Activated T-helper 1 cell treated with anti-CD3 and anti-CD28 coated beads, Interleukin-12 subunit alpha, Interleukin-12 subunit beta, Interleukin-2, Interleukin-4 antibody, amounts not matched to agents 30 ng/mL and 10 ng/mL and 1 ng/mL, durations not matched to agents 14 hours and 24 hours and 36 hours (primary cell): ENCODE measurements at regions not wholly inside any gene's neighbourhood (a gene's known extent, or its start where the extent isn't known, plus 50 kb on each side); places are given as distances from the start of the nearest gene placed in this dataset.

Experiments
- DNase-seq: peaks from one replicate; pipeline ENCODE4 v3.0.0; 2021; ENCODE audit warnings: low spot score
- H3K27ac Mint-ChIP-seq: one replicate; pipeline ENCODE4 v1.8.0; 2021; ENCODE audit warnings: mild to moderate bottlenecking, mixed read lengths
- H3K27me3 Mint-ChIP-seq: one replicate; pipeline ENCODE4 v1.8.0; 2022; ENCODE audit warnings: mild to moderate bottlenecking, moderate library complexity, mixed read lengths; ENCODE audit not compliant: insufficient read depth
- H3K36me3 Mint-ChIP-seq: one replicate; pipeline ENCODE4 v1.8.0; 2021; ENCODE audit warnings: low read depth, mixed read lengths
- H3K4me1 Mint-ChIP-seq: one replicate; pipeline ENCODE4 v1.8.0; 2021; ENCODE audit warnings: low read depth, mixed read lengths
- H3K4me3 Mint-ChIP-seq: one replicate; pipeline ENCODE4 v1.8.0; 2021; ENCODE audit warnings: mild to moderate bottlenecking, moderate library complexity, mixed read lengths
- H3K9me3 Mint-ChIP-seq: one replicate; pipeline ENCODE4 v1.8.0; 2021; ENCODE audit warnings: mixed read lengths
- intact Hi-C: fragments of 100-400 bp; cut with micrococcal nuclease; formaldehyde crosslinking; loops from one replicate; pipeline ENCODE4 v1.15.1; 2024

DNA sequence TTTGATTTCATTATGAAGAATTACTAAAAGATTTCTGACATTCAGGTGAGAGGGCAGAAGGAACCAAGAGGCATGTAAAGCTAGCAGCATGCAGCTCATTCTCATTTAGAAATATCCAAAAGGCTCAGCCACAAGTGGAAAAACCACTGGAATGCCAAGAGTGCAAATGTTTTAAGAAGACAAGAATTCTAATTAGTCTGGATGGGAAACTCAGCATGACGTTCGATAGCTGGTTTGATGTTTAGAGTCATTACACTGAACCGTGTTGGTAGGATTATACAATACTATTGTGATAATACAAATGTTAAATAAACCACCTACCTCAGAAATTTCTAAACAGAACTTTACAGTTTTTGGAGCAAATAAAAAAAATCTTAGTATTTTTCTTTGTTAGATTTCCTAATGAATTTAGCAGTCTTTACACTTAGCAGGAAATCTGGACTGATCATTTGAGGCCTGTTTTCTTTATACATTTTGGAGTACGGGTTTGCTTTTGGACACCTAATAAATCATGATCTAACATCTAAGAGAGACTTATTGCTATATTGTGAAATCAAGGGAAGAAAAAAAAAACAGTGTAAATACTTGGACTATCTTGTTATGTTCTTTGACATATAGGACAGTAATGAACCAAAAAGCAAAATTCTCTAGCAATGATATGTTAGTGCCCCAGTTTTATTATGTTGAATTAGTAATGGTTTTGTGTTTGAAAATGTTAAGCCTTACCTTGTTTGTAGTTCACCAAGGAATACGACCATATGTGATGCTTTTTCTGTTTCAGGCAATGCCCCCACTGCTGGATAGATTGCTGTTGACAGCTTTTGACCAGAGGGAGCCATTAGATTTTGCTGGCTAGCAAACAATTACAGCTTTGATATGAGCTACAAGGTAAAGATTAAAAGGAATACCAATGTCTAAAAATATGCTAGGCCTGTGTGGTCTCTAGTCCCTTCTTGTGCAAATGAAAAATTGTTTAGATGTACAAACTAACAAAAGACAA, 354.1 kb upstream of the SEMA3A start:
- intact Hi-C loops = no loop called here
- Mint-ChIP-seq H3K27me3 (no peaks in the 10 kb centered on the region), H3K4me3 (no peak overlapping the region)

GRCh38 chr7:84547331-84547730, 352.7 kb upstream of the SEMA3A start:
- Mint-ChIP-seq H3K4me3 (no peak overlapping the region), H3K27ac (no peak overlapping the region), H3K27me3 (no peaks in the 10 kb centered on the region), H3K36me3 (no peaks in the 10 kb centered on the region), H3K4me1 (no peaks in the 10 kb centered on the region), H3K9me3 (no peaks in the 10 kb centered on the region)
- intact Hi-C loops = no loop called here
- no peak for DNase-seq

More for the DNA sequence above, 354.1 kb upstream of the SEMA3A start:
- H3K9me3 Mint-ChIP-seq = no peaks in the 10 kb centered on the region
- no peak for DNase-seq
- H3K4me1 Mint-ChIP-seq = no peaks in the 10 kb centered on the region
- no peak overlapping the region for H3K27ac Mint-ChIP-seq
- H3K36me3 Mint-ChIP-seq = no peaks in the 10 kb centered on the region

- no peak overlapping the region for H3K27ac Mint-ChIP-seq
- intact Hi-C loops = no loop called here
Measured at GRCh38 chr7:84546403-84546802, 351.8 kb upstream of the SEMA3A start.

DNA sequence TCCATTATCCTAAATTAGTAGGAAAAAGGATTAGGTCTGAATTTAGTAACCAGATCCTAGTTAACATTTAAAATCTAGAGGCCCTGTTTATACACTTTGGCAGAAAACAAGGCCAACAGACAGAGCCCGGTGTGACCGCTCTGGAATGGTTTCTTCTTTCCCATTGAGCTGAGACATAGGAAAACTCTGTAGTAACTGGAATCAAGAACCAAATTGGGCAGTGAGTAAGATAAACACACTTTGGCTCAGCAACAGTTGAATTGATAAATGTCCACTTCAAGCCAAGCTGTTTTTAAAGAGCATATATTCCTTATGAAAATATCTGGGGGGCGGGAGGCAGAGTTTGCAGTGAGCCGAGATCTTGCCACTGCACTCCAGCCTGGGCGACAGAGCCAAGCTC, 343.7 kb upstream of the SEMA3A start:
- intact Hi-C loops = no loop called here
- no peak overlapping the region for H3K27ac Mint-ChIP-seq
- no peak for DNase-seq
- no peak overlapping the region for H3K4me3 Mint-ChIP-seq
- H3K36me3 Mint-ChIP-seq = no peaks in the 10 kb centered on the region
- no peaks in the 10 kb centered on the region for H3K4me1 Mint-ChIP-seq
- no peaks in the 10 kb centered on the region for H3K9me3 Mint-ChIP-seq
- H3K27me3 Mint-ChIP-seq = peaks cover 4% of the 10 kb centered on the region

More at GRCh38 chr7:84546403-84546802, 351.8 kb upstream of the SEMA3A start:
- DNase-seq = no peak
- Mint-ChIP-seq H3K36me3 (no peaks in the 10 kb centered on the region), H3K4me1 (no peaks in the 10 kb centered on the region), H3K4me3 (no peak overlapping the region), H3K27me3 (no peaks in the 10 kb centered on the region), H3K9me3 (no peaks in the 10 kb centered on the region)

DNA sequence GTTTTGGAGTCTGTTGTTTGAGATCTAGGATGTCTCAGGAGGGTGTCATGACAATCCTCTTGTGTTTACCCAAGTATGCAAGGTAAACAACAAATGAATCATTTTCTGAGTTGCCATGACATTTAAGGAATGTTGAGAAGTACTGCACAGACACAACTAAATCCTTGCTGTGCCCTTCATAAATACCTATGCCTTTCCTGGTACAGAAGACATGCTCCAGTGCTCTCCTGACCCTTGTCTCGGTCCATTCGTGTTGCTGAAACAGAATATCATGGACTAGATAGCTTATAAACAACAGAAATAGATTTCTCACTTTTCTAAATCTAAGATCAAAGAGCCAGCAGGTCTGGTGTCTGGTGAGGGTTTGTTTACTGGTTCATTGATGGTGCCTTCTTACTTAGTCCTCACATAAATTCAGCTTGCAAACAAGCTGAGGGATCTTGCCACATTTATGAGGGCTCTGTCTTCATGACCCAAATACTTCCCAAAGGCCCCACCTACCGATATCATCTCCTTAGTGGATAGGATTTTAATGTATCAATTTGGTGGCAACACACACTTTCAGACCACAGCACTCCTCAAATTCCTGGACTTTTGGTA, 341.8 kb upstream of the SEMA3A start:
- Mint-ChIP-seq H3K27me3 (peaks cover 4% of the 10 kb centered on the region), H3K9me3 (no peaks in the 10 kb centered on the region), H3K4me1 (no peaks in the 10 kb centered on the region), H3K36me3 (no peaks in the 10 kb centered on the region), H3K27ac (no peak overlapping the region), H3K4me3 (no peak overlapping the region)
- no peak for DNase-seq
- intact Hi-C loops = no loop called here

DNA sequence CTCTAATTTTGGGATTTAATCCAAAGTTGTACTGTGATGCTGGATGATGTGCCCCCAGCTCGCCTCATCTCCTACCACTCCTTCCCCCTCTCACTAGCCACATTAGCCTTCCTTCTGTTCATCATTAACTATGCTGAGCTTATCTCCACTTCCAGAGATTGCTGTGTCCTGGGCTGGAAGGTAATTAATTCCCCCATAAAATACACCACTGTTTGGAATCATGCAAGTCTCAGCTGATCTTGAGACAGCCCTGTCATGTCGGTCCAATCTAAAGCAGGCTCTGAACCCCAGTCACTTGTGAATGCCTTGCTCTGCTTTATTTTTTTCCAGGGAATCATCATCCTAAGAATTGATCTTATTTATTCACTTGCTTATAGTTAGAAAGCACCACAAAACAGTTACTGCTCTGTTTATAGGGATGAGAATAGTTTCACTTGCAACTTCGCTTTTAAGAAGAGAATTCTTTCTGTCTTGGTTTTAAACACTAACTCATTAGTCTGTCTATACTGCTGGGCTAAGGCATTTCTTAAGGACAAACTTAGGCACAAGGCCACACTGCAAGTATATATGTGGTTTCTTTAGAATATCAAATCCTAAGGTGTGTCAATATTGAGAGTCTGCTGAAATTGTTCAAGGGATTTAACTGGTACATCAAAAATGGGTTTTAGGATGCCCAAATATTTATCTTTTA, 341.1 kb upstream of the SEMA3A start:
- no peak for DNase-seq
- Mint-ChIP-seq H3K4me3 (no peak overlapping the region), H3K36me3 (no peaks in the 10 kb centered on the region), H3K27ac (no peak overlapping the region), H3K9me3 (no peaks in the 10 kb centered on the region), H3K4me1 (no peaks in the 10 kb centered on the region), H3K27me3 (peaks cover 4% of the 10 kb centered on the region)
- intact Hi-C loops = no loop called here

DNA sequence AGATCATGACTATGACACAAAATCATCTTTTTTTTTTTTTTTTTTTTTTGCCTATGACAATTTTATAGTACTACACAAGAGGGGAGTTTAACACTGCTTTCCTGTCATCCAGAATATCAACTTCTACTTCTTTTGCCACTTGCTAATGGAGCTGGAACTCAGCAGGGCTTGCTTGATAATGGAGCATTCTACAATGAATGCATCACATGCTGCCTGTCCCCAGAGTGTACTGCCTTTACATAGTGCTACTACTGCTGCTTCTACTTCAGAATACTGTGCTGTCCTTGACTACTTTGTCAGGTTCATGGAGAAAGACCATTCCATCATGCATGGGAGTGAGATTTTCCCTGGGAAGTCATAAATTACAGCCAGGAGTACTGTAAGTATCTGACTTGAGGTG, 338.6 kb upstream of the SEMA3A start:
- intact Hi-C loops = no loop called here
- no peak overlapping the region for H3K27ac Mint-ChIP-seq

GRCh38 chr7:84532196-84532595, 337.6 kb upstream of the SEMA3A start:
- H3K9me3 Mint-ChIP-seq = no peaks in the 10 kb centered on the region
- no peaks in the 10 kb centered on the region for H3K36me3 Mint-ChIP-seq
- no peak for DNase-seq
- H3K4me1 Mint-ChIP-seq = no peaks in the 10 kb centered on the region
- peaks cover 2% of the 10 kb centered on the region for H3K27me3 Mint-ChIP-seq
- intact Hi-C loops = no loop called here
- H3K27ac Mint-ChIP-seq = no peak overlapping the region
- no peak overlapping the region for H3K4me3 Mint-ChIP-seq

More for the DNA sequence above, 338.6 kb upstream of the SEMA3A start:
- H3K4me1 Mint-ChIP-seq = no peaks in the 10 kb centered on the region
- no peak overlapping the region for H3K4me3 Mint-ChIP-seq
- DNase-seq = no peak
- no peaks in the 10 kb centered on the region for H3K9me3 Mint-ChIP-seq
- no peaks in the 10 kb centered on the region for H3K36me3 Mint-ChIP-seq
- peaks cover 4% of the 10 kb centered on the region for H3K27me3 Mint-ChIP-seq

DNA sequence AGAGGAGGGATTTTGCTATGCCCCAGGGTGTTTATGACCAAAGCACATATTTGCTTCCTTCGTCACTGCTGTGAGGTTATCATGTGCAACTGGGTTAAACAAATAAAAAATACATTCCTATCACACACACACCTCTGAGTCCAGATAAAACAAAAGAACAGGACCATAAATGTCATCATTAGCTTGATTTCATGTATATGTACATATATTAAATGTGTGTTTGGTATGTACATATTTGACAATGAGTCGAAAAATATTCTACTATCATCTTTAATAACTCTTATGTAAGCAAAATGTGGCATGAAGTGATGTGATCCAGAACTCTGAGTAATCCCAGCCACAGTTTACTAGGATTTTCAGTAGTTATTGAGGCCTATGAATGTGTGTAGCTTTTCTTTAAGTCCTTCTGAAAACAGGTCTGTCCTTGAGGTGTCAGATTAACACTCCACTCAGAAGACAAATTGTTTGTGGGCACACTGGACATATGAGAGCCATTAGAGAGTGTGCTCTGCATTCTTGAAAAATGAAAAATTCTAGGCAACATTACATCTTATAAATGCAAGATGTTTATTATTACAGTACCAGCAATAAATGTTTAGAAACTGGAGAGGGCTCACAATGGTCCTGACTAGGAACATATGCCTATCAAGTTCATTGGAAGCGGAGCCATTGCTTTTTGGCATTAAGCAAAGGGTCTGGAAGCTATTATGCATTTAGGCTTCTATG, 335.1 kb upstream of the SEMA3A start:
- no peak overlapping the region for H3K4me3 Mint-ChIP-seq
- H3K27ac Mint-ChIP-seq = no peak overlapping the region
- no peaks in the 10 kb centered on the region for H3K4me1 Mint-ChIP-seq
- no peaks in the 10 kb centered on the region for H3K36me3 Mint-ChIP-seq
- no peak for DNase-seq
- intact Hi-C loops = no loop called here
- H3K27me3 Mint-ChIP-seq = peaks cover 2% of the 10 kb centered on the region
- H3K9me3 Mint-ChIP-seq = no peaks in the 10 kb centered on the region

- no peaks in the 10 kb centered on the region for H3K27me3 Mint-ChIP-seq
- intact Hi-C loops = no loop called here
- no peak for DNase-seq
- H3K4me1 Mint-ChIP-seq = no peaks in the 10 kb centered on the region
- no peaks in the 10 kb centered on the region for H3K9me3 Mint-ChIP-seq
- H3K36me3 Mint-ChIP-seq = no peaks in the 10 kb centered on the region
- H3K4me3 Mint-ChIP-seq = no peak overlapping the region
- H3K27ac Mint-ChIP-seq = no peak overlapping the region
Measured at GRCh38 chr7:84528756-84529479, 334.3 kb upstream of the SEMA3A start.

- H3K9me3 Mint-ChIP-seq = no peaks in the 10 kb centered on the region
- H3K4me3 Mint-ChIP-seq = no peak overlapping the region
- peaks cover 1% of the 10 kb centered on the region for H3K27me3 Mint-ChIP-seq
- intact Hi-C loops = no loop called here
- H3K4me1 Mint-ChIP-seq = no peaks in the 10 kb centered on the region
- no peak for DNase-seq
- no peaks in the 10 kb centered on the region for H3K36me3 Mint-ChIP-seq
- no peak overlapping the region for H3K27ac Mint-ChIP-seq
Measured at GRCh38 chr7:84524714-84525694, 330.4 kb upstream of the SEMA3A start.
